Fibroblast of mammary gland (primary cell): ENCODE measurements at regions not wholly inside any gene's neighbourhood (a gene's known extent, or its start where the extent isn't known, plus 50 kb on each side); places are given as distances from the start of the nearest gene placed in this dataset.
"Not testable (repeated sequence)": the region's sequence is repeated elsewhere in the genome, so short reads cannot be mapped to it uniquely, and the experiment has no call there.

Experiments
- DNase-seq: peaks from one replicate; pipeline ENCODE4 v3.0.0-alpha.2; 2010; ENCODE audit warnings: low read depth
- H3K4me3 ChIP-seq: 2 replicates; pipeline ENCODE4 v1.5.1; 2011; ENCODE audit warnings: low read depth, mild to moderate bottlenecking, low read length, moderate library complexity; ENCODE audit not compliant: control insufficient read depth
- TF ChIP-seq, protein P1 (sequence below): conservative IDR thresholded peaks from 2 replicates; pipeline ENCODE4 v1.5.1; 2011; ENCODE audit warnings: low read depth, low read length, inconsistent platforms; ENCODE audit not compliant: control insufficient read depth, insufficient read depth

DNA sequence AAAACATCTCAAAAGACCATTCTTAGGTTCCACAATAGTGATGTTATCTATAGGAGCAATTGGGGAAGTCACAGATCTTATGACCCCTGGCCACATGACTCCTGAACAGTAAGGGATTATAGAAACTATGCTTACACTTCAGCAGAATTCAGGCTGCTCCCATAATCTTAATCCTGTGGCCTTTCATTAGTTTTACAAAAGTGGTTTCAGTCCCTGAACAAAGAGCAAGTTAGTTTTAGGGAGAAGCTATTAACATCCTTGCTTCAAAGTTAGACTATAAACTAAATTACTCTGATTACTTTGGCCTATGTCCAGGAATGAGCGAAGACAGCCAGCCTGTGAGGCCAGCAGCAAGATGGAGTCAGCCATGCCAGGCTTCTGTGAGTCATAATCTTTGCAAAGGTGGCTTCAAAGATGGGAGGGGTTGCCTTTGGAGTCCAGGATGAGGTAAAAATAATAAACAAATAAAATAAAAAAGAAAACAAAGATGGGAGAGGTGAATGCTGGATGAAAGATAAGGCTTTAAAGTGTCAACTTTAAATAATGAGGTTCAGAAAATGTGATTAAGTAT lies 168.7 kb upstream of the NDUFV2 start:
- DNase-seq, result peak; percentile 48
- H3K4me3 ChIP-seq, result no peak overlapping the region
- TF ChIP-seq, protein P1, sequence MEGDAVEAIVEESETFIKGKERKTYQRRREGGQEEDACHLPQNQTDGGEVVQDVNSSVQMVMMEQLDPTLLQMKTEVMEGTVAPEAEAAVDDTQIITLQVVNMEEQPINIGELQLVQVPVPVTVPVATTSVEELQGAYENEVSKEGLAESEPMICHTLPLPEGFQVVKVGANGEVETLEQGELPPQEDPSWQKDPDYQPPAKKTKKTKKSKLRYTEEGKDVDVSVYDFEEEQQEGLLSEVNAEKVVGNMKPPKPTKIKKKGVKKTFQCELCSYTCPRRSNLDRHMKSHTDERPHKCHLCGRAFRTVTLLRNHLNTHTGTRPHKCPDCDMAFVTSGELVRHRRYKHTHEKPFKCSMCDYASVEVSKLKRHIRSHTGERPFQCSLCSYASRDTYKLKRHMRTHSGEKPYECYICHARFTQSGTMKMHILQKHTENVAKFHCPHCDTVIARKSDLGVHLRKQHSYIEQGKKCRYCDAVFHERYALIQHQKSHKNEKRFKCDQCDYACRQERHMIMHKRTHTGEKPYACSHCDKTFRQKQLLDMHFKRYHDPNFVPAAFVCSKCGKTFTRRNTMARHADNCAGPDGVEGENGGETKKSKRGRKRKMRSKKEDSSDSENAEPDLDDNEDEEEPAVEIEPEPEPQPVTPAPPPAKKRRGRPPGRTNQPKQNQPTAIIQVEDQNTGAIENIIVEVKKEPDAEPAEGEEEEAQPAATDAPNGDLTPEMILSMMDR, result no peak

- not testable (repeated sequence) for DNase-seq, H3K4me3 ChIP-seq
Observed at GRCh38 chr18:8935346-8935745, 167.2 kb upstream of the NDUFV2 start.

DNA sequence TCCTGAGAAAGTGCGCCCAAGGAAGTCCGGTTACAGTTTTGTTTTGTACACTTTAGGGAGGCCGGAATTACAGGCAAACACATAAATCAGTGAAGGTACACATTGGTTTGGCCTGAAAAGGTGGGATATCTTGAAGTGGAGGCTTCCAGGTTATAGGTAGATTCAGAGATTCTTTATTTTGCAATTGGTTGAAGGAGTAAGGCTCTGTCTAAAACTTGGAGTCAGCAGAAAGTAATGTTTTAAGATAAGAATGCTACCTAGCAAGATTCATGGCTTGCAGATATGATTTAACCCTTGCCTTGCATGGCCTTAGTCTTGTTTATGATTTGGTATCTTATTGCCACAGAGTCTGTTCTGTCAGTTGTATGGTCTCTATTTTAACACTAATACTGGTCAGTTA lies 165.9 kb upstream of the NDUFV2 start:
- H3K4me3 ChIP-seq, result no peak overlapping the region
- DNase-seq, result no peak
- TF ChIP-seq, protein P1, result no peak

DNA sequence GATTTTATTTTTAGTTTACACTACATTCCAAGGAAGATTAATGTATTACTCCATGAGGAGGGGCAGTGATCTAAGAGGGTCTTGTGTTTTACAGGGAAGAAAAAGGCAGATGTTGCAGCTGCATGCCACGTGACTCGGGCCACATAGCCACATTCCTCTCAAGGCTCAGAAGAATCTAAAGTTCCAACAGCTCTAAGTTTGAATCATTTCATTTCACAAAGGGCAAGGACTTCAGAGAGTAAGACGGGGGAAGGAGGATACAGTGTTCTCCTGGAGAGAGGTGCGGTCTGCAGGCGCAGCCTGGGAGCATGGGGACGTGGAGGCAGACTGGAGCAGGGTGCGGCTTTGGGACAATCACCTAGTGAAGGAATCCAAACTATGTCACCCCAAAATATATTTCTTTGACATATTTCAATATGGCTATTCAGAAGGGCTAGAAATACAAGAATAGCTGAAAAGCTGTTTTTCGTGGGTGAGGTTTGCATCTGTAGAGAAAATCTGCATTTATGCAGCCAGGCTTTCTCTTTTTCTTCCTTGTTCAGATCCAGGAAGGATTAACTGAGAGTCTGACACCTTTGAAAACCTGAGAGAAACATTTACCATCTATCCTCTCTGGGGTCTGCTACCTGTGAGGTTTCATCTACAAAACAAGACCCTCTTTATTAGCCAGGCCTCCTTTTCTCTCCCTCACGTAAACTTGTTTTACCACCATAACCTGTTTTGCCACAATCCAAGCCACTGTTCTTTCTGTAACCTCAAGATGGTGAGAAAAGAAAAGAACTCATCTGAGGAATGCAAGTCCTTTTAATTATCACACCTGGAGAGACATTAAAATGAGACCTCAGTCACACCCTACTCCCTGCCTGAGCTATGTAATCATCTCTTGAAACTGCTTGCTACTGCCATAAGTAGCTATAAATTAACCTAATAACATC lies 165.1 kb upstream of the NDUFV2 start:
- H3K4me3 ChIP-seq, result no peak overlapping the region
- TF ChIP-seq, protein P1, result no peak
- no peak for DNase-seq

GRCh38 chr18:8938817-8939216 lies 163.7 kb upstream of the NDUFV2 start:
- TF ChIP-seq, protein P1, result no peak
- no peak overlapping the region for H3K4me3 ChIP-seq
- no peak for DNase-seq

GRCh38 chr18:8942021-8942908 lies 160.2 kb upstream of the NDUFV2 start:
- TF ChIP-seq, protein P1, result no peak
- no peak overlapping the region for H3K4me3 ChIP-seq
- peak; percentile 37 for DNase-seq
